ENCODE measurements at regions not wholly inside any gene's neighbourhood (a gene's known extent, or its start where the extent isn't known, plus 50 kb on each side); places are given as distances from the start of the nearest gene placed in this dataset.
A peak's percentile ranks its signal among the peaks of the same experiment; 100 is the strongest.

DNA sequence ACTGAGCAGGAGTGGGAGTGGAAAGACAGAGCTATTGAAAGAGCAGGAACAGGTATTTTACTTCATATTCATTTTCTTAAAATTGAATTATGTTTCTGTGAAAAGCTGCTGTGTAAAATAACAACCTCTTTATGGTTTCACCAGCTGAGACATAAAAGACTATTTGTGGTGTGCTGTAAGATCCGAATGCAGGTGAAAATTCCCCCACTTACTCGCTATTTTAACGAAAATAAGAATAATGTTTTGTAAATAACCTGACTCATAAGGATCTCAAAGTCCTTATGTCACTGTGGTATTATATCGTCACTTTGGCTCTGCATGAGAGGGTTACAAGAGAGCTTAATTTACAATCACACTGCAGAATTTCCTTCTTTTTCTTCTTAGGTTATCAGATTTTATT, 65.3 kb upstream of the NFIB start:
- no peak overlapping the region for H3K4me3 ChIP-seq (ENCODE audit: insufficient read depth, low read depth, low read length)
- no peaks in the 10 kb centered on the region for H3K36me3 Mint-ChIP-seq (ENCODE audit: low read depth, unreplicated experiment)
- H3K9me3 ChIP-seq (ENCODE audit: insufficient read depth, low read depth, low read length): no peaks in the 10 kb centered on the region
- FAIRE-seq (no peak), DNase-seq (ENCODE audit: low read depth) (no peak)
- H3K79me2 ChIP-seq (ENCODE audit: insufficient read depth, low read length): no peaks in the 10 kb centered on the region
- no peaks in the 10 kb centered on the region for H3K4me1 ChIP-seq (ENCODE audit: insufficient read depth, low read length)
- TF ChIP-seq EZH2 (IDR thresholded peaks at IDR 0.05; ENCODE audit: insufficient read depth, low read length): no peak
- TF ChIP-seq, protein P1, sequence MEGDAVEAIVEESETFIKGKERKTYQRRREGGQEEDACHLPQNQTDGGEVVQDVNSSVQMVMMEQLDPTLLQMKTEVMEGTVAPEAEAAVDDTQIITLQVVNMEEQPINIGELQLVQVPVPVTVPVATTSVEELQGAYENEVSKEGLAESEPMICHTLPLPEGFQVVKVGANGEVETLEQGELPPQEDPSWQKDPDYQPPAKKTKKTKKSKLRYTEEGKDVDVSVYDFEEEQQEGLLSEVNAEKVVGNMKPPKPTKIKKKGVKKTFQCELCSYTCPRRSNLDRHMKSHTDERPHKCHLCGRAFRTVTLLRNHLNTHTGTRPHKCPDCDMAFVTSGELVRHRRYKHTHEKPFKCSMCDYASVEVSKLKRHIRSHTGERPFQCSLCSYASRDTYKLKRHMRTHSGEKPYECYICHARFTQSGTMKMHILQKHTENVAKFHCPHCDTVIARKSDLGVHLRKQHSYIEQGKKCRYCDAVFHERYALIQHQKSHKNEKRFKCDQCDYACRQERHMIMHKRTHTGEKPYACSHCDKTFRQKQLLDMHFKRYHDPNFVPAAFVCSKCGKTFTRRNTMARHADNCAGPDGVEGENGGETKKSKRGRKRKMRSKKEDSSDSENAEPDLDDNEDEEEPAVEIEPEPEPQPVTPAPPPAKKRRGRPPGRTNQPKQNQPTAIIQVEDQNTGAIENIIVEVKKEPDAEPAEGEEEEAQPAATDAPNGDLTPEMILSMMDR (IDR thresholded peaks at IDR 0.05; ENCODE audit: insufficient read depth, low read depth, low read length): no peak
- H3K36me3 ChIP-seq (ENCODE audit: insufficient read depth, low read length): no peaks in the 10 kb centered on the region
- H2AFZ ChIP-seq (ENCODE audit: low read depth, low read length): no peak overlapping the region
- no peak overlapping the region for H3K27ac ChIP-seq (ENCODE audit: low read depth, low read length)
- no peak overlapping the region for H3K4me3 Mint-ChIP-seq (ENCODE audit: unreplicated experiment)
- no peak overlapping the region for H3K27ac Mint-ChIP-seq (ENCODE audit: unreplicated experiment)
- H3K27me3 Mint-ChIP-seq (ENCODE audit: low read depth, unreplicated experiment): peaks cover 5% of the 10 kb centered on the region
- H3K27me3 ChIP-seq (ENCODE audit: insufficient read depth, low read length): no peaks in the 10 kb centered on the region
- H3K4me1 Mint-ChIP-seq (ENCODE audit: low read depth, unreplicated experiment): no peaks in the 10 kb centered on the region
- no peak overlapping the region for H3K9ac ChIP-seq (ENCODE audit: low read length)
- no peak overlapping the region for H3K4me2 ChIP-seq (ENCODE audit: low read length)
- H4K20me1 ChIP-seq (ENCODE audit: insufficient read depth, low read length): no peaks in the 10 kb centered on the region
- H3K9me3 Mint-ChIP-seq (ENCODE audit: unreplicated experiment): no peaks in the 10 kb centered on the region

GRCh38 chr9:14373706-14374105, 59.8 kb upstream of the NFIB start:
- Histone ChIP-seq H3K36me3 (ENCODE audit: insufficient read depth, low read length) (no peaks in the 10 kb centered on the region), H2AFZ (ENCODE audit: low read depth, low read length) (no peak overlapping the region), H3K9ac (ENCODE audit: low read length) (no peak overlapping the region), H3K79me2 (ENCODE audit: insufficient read depth, low read length) (no peaks in the 10 kb centered on the region), H3K4me2 (ENCODE audit: low read length) (peak overlapping the region; percentile 7), H4K20me1 (ENCODE audit: insufficient read depth, low read length) (no peaks in the 10 kb centered on the region), H3K4me1 (ENCODE audit: insufficient read depth, low read length) (peaks cover 18% of the 10 kb centered on the region), H3K9me3 (ENCODE audit: insufficient read depth, low read depth, low read length) (no peaks in the 10 kb centered on the region), H3K27ac (ENCODE audit: low read depth, low read length) (no peak overlapping the region), H3K27me3 (ENCODE audit: insufficient read depth, low read length) (peaks cover 2% of the 10 kb centered on the region), H3K4me3 (ENCODE audit: insufficient read depth, low read depth, low read length) (no peak overlapping the region)
- peaks cover 20% of the 10 kb centered on the region for H3K4me1 Mint-ChIP-seq (ENCODE audit: low read depth, unreplicated experiment)
- FAIRE-seq (no peak), DNase-seq (ENCODE audit: low read depth) (no peak)
- H3K27ac Mint-ChIP-seq (ENCODE audit: unreplicated experiment): peak overlapping the region; percentile 9
- H3K4me3 Mint-ChIP-seq (ENCODE audit: unreplicated experiment): no peak overlapping the region
- TF ChIP-seq, protein P1 (IDR thresholded peaks at IDR 0.05; ENCODE audit: insufficient read depth, low read depth, low read length): no peak
- no peak for TF ChIP-seq EZH2 (IDR thresholded peaks at IDR 0.05; ENCODE audit: insufficient read depth, low read length)
- peaks cover 2% of the 10 kb centered on the region for H3K27me3 Mint-ChIP-seq (ENCODE audit: low read depth, unreplicated experiment)
- no peaks in the 10 kb centered on the region for H3K36me3 Mint-ChIP-seq (ENCODE audit: low read depth, unreplicated experiment)
- H3K9me3 Mint-ChIP-seq (ENCODE audit: unreplicated experiment): no peaks in the 10 kb centered on the region

GRCh38 chr9:14373336-14373666, 59.4 kb upstream of the NFIB start:
- H3K36me3 Mint-ChIP-seq (ENCODE audit: low read depth, unreplicated experiment): no peaks in the 10 kb centered on the region
- FAIRE-seq (no peak), DNase-seq (ENCODE audit: low read depth) (no peak)
- Histone ChIP-seq H3K4me1 (ENCODE audit: insufficient read depth, low read length) (peaks cover 18% of the 10 kb centered on the region), H3K36me3 (ENCODE audit: insufficient read depth, low read length) (no peaks in the 10 kb centered on the region), H3K27ac (ENCODE audit: low read depth, low read length) (peak overlapping the region; percentile 34), H3K79me2 (ENCODE audit: insufficient read depth, low read length) (no peaks in the 10 kb centered on the region), H3K9ac (ENCODE audit: low read length) (no peak overlapping the region), H2AFZ (ENCODE audit: low read depth, low read length) (no peak overlapping the region), H3K27me3 (ENCODE audit: insufficient read depth, low read length) (peaks cover 2% of the 10 kb centered on the region), H3K4me3 (ENCODE audit: insufficient read depth, low read depth, low read length) (no peak overlapping the region), H3K9me3 (ENCODE audit: insufficient read depth, low read depth, low read length) (no peaks in the 10 kb centered on the region), H3K4me2 (ENCODE audit: low read length) (peak overlapping the region; percentile 78), H4K20me1 (ENCODE audit: insufficient read depth, low read length) (no peaks in the 10 kb centered on the region)
- H3K27me3 Mint-ChIP-seq (ENCODE audit: low read depth, unreplicated experiment): peaks cover 2% of the 10 kb centered on the region
- H3K4me1 Mint-ChIP-seq (ENCODE audit: low read depth, unreplicated experiment): peaks cover 20% of the 10 kb centered on the region
- TF ChIP-seq EZH2 (IDR thresholded peaks at IDR 0.05; ENCODE audit: insufficient read depth, low read length): no peak
- TF ChIP-seq, protein P1 (IDR thresholded peaks at IDR 0.05; ENCODE audit: insufficient read depth, low read depth, low read length): no peak
- peak overlapping the region; percentile 79 for H3K27ac Mint-ChIP-seq (ENCODE audit: unreplicated experiment)
- H3K4me3 Mint-ChIP-seq (ENCODE audit: unreplicated experiment): no peak overlapping the region
- no peaks in the 10 kb centered on the region for H3K9me3 Mint-ChIP-seq (ENCODE audit: unreplicated experiment)
